ENCODE measurements at regions not wholly inside any gene's neighbourhood (a gene's known extent, or its start where the extent isn't known, plus 50 kb on each side); places are given as distances from the start of the nearest gene placed in this dataset.

DNA sequence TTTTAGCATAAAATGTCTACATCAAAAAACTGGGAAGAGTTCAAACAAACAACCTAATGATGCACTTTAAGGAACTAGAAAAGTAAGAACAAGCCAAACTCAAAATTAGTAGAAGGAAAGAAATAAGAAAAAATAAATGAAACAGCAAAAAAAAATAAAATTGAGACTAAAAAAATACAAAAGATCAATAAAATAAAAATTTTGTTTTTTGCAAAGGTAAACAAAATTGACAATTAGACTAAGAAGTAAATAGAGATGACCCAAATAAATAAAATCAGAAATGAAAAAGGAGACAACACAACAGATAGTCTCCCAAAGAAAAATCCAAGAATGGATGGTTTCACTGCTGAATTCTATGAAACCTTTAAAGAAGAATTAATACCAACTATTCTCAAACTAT is 89.6 kb upstream of the MME start:
- no peak for DNase-seq (ENCODE audit: low spot score)
- TF ChIP-seq, protein P1, sequence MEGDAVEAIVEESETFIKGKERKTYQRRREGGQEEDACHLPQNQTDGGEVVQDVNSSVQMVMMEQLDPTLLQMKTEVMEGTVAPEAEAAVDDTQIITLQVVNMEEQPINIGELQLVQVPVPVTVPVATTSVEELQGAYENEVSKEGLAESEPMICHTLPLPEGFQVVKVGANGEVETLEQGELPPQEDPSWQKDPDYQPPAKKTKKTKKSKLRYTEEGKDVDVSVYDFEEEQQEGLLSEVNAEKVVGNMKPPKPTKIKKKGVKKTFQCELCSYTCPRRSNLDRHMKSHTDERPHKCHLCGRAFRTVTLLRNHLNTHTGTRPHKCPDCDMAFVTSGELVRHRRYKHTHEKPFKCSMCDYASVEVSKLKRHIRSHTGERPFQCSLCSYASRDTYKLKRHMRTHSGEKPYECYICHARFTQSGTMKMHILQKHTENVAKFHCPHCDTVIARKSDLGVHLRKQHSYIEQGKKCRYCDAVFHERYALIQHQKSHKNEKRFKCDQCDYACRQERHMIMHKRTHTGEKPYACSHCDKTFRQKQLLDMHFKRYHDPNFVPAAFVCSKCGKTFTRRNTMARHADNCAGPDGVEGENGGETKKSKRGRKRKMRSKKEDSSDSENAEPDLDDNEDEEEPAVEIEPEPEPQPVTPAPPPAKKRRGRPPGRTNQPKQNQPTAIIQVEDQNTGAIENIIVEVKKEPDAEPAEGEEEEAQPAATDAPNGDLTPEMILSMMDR (IDR thresholded peaks at IDR 0.05): no peak

DNA sequence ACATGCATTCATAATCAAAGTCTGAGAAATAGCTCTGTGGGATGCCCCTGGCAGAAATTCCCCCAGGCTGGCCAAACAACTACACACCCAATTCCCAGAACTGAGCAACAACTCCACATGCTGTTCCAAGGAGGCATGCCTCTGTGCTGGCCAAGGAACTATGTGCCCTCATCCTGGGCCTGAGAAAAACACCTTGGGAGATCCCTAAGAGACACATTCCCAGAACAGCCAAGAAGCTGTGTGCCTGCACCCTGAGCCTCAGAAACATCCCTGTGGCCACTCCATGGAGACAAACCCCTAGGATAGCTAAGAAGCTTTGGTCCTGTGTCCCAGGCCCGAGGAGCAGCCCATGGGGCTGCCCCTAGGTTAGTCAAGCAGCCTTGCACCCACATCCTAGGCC is 92.3 kb upstream of the MME start:
- DNase-seq (ENCODE audit: low spot score): no peak
- H3K4me1 Mint-ChIP-seq (ENCODE audit: low read depth): no peaks in the 10 kb centered on the region
- no peak overlapping the region for H3K4me3 Mint-ChIP-seq (ENCODE audit: unreplicated experiment)
- no peak overlapping the region for H3K27ac Mint-ChIP-seq (ENCODE audit: unreplicated experiment)
- H3K27me3 Mint-ChIP-seq (ENCODE audit: low read depth): peaks cover 5% of the 10 kb centered on the region
- peaks cover 12% of the 10 kb centered on the region for H3K9me3 Mint-ChIP-seq (ENCODE audit: low read depth)
- TF ChIP-seq, protein P1 (IDR thresholded peaks at IDR 0.05): no peak
- peaks cover 1% of the 10 kb centered on the region for H3K36me3 Mint-ChIP-seq (ENCODE audit: low read depth)

More for the DNA sequence above, 89.6 kb upstream of the MME start:
- Mint-ChIP-seq H3K36me3 (ENCODE audit: low read depth) (no peaks in the 10 kb centered on the region), H3K9me3 (ENCODE audit: low read depth) (peaks cover 10% of the 10 kb centered on the region), H3K27ac (ENCODE audit: unreplicated experiment) (no peak overlapping the region), H3K4me3 (ENCODE audit: unreplicated experiment) (no peak overlapping the region), H3K4me1 (ENCODE audit: low read depth) (no peaks in the 10 kb centered on the region), H3K27me3 (ENCODE audit: low read depth) (peaks cover 5% of the 10 kb centered on the region)

DNA sequence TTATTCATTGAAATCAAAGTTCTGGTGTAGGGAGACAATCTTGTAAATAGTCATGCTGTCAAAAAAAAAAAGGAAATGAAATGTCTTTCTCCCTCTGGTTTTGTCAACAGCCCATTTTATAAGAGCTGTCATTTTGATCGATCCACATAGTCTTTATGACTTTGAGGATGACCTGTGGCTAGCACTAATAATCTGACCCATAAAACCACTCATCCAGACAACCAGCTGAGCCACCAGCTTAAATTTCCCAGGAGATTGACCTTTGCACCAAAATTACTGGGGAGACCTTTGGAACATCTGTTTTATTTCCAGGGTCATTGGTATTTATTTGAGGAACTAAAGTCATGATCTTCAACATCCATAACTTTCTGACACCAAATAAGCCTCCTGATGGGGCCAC is 98.5 kb upstream of the MME start:
- H3K9me3 Mint-ChIP-seq (ENCODE audit: low read depth): peaks cover 7% of the 10 kb centered on the region
- H3K4me3 Mint-ChIP-seq (ENCODE audit: unreplicated experiment): no peak overlapping the region
- TF ChIP-seq, protein P1 (IDR thresholded peaks at IDR 0.05): no peak
- peaks cover 1% of the 10 kb centered on the region for H3K36me3 Mint-ChIP-seq (ENCODE audit: low read depth)
- H3K27ac Mint-ChIP-seq (ENCODE audit: unreplicated experiment): no peak overlapping the region
- DNase-seq (ENCODE audit: low spot score): no peak
- no peaks in the 10 kb centered on the region for H3K27me3 Mint-ChIP-seq (ENCODE audit: low read depth)
- no peaks in the 10 kb centered on the region for H3K4me1 Mint-ChIP-seq (ENCODE audit: low read depth)

DNA sequence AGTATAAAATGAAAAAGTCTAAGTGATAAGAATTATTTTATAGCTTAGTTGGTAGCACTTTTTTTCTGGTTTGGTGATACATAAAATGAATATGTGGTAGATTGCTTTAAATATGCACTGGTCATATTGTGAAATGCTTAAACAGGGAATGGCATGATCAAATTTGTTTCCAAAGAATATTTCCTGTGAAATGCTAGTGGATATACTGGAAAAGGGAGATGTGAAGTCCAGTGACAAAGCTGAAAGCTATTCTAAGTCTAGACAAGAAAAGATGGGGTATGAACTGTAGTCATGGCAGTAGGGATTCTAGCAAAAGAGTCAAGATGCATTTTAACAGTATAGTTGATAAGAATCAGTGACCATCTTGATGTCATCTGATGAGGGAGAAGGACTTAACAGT is 98.9 kb upstream of the MME start:
- Mint-ChIP-seq H3K27ac (ENCODE audit: unreplicated experiment) (no peak overlapping the region), H3K4me1 (ENCODE audit: low read depth) (no peaks in the 10 kb centered on the region)
- no peak for DNase-seq (ENCODE audit: low spot score)

DNA sequence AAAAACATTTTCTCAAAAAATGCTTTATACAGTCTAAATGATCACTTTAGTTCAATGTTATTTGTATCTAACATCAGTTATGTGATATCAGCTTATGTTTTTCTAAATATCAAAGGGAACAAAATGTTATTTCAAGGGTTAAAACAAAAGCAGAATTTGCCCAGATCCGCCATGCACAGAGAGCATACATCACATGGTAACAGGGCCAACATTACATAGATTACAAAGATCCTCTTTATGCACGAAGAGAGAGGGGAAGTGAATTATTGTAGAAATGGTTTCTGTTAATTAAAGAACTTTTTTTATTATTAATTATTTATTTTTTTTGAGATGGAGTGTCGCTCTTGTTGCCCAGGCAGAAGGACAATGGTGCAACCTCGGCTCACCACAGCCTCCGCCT is 100.8 kb upstream of the MME start:
- Mint-ChIP-seq H3K9me3 (ENCODE audit: low read depth) (no peaks in the 10 kb centered on the region), H3K4me3 (ENCODE audit: unreplicated experiment) (no peak overlapping the region), H3K36me3 (ENCODE audit: low read depth) (no peaks in the 10 kb centered on the region), H3K27ac (ENCODE audit: unreplicated experiment) (no peak overlapping the region), H3K27me3 (ENCODE audit: low read depth) (no peaks in the 10 kb centered on the region), H3K4me1 (ENCODE audit: low read depth) (no peaks in the 10 kb centered on the region)
- TF ChIP-seq, protein P1 (IDR thresholded peaks at IDR 0.05): no peak
- DNase-seq (ENCODE audit: low spot score): no peak

More for the DNA sequence above, 98.9 kb upstream of the MME start:
- TF ChIP-seq, protein P1 (IDR thresholded peaks at IDR 0.05): no peak
- no peak overlapping the region for H3K4me3 Mint-ChIP-seq (ENCODE audit: unreplicated experiment)
- H3K36me3 Mint-ChIP-seq (ENCODE audit: low read depth): peaks cover 1% of the 10 kb centered on the region
- H3K27me3 Mint-ChIP-seq (ENCODE audit: low read depth): no peaks in the 10 kb centered on the region
- H3K9me3 Mint-ChIP-seq (ENCODE audit: low read depth): peaks cover 7% of the 10 kb centered on the region
